H9 (cell line): ENCODE measurements at regions not wholly inside any gene's neighbourhood (a gene's known extent, or its start where the extent isn't known, plus 50 kb on each side); places are given as distances from the start of the nearest gene placed in this dataset.

Source experiments
- DNase-seq: peaks from one replicate; pipeline ENCODE4 v3.0.0-alpha.2; 2017
- H2AFZ ChIP-seq: one replicate; pipeline ENCODE4 v1.6.1; 2013; ENCODE audit warnings: mild to moderate bottlenecking, low read length, control low read depth, moderate library complexity
- H2AK5ac ChIP-seq: 2 replicates; pipeline ENCODE4 v1.6.1; 2013; ENCODE audit warnings: low read length, control low read depth, mixed read lengths; ENCODE audit not compliant: insufficient read length
- H2BK120ac ChIP-seq: one replicate; pipeline ENCODE4 v1.6.1; 2013; ENCODE audit warnings: low read depth, mild to moderate bottlenecking, low read length, control low read depth, inconsistent platforms; ENCODE audit not compliant: poor library complexity, severe bottlenecking
- H2BK12ac ChIP-seq: 2 replicates; pipeline ENCODE4 v1.6.1; 2013; ENCODE audit warnings: low read length, control low read depth, mixed read lengths, low read depth; ENCODE audit not compliant: insufficient read length
- H2BK15ac ChIP-seq: 2 replicates; pipeline ENCODE4 v1.6.1; 2013; ENCODE audit warnings: low read depth, low read length, control low read depth
- H2BK20ac ChIP-seq: one replicate; pipeline ENCODE4 v1.6.1; 2013; ENCODE audit warnings: low read depth, mild to moderate bottlenecking, low read length, control low read depth, inconsistent platforms; ENCODE audit not compliant: poor library complexity, severe bottlenecking
- H2BK5ac ChIP-seq: 2 replicates; pipeline ENCODE4 v1.6.1; 2013; ENCODE audit warnings: low read length, control low read depth, mixed read lengths; ENCODE audit not compliant: insufficient read length
- H3K14ac ChIP-seq: 2 replicates; pipeline ENCODE4 v1.6.1; 2013; ENCODE audit warnings: low read length, control low read depth; ENCODE audit not compliant: insufficient read depth
- H3K18ac ChIP-seq: 2 replicates; pipeline ENCODE4 v1.6.1; 2013; ENCODE audit warnings: low read depth, mild to moderate bottlenecking, mixed read lengths, low read length, control low read depth; ENCODE audit not compliant: insufficient read length
- H3K23ac ChIP-seq: 2 replicates; pipeline ENCODE4 v1.6.1; 2013; ENCODE audit warnings: low read length, control low read depth, mixed read lengths, low read depth; ENCODE audit not compliant: insufficient read length
- H3K23me2 ChIP-seq: 2 replicates; pipeline ENCODE4 v1.6.1; 2013; ENCODE audit warnings: low read depth, mild to moderate bottlenecking, mixed read lengths, low read length, control low read depth; ENCODE audit not compliant: insufficient read length, poor library complexity, severe bottlenecking
- H3K27ac ChIP-seq: 2 replicates; pipeline ENCODE4 v1.5.1; 2013; ENCODE audit warnings: low read length, control low read depth, mixed read lengths, low read depth; ENCODE audit not compliant: insufficient read length
- H3K27me3 ChIP-seq: 2 replicates; pipeline ENCODE4 v1.6.1; 2013; ENCODE audit warnings: low read length, control low read depth, inconsistent platforms; ENCODE audit not compliant: insufficient read depth
- H3K4ac ChIP-seq: 2 replicates; pipeline ENCODE4 v1.6.1; 2013; ENCODE audit warnings: low read depth, mild to moderate bottlenecking, control low read depth, inconsistent platforms, low read length, moderate library complexity
- H3K4me1 ChIP-seq: 2 replicates; pipeline ENCODE4 v1.6.1; 2013; ENCODE audit warnings: low read length, control low read depth, inconsistent platforms; ENCODE audit not compliant: insufficient read depth
- H3K4me2 ChIP-seq: 2 replicates; pipeline ENCODE4 v1.6.1; 2013; ENCODE audit warnings: low read length, control low read depth, mixed read lengths; ENCODE audit not compliant: insufficient read length, insufficient read depth
- H3K56ac ChIP-seq: 2 replicates; pipeline ENCODE4 v1.6.1; 2013; ENCODE audit warnings: low read depth, mild to moderate bottlenecking, mixed read lengths, low read length, control low read depth; ENCODE audit not compliant: insufficient read length
- H3K79me1 ChIP-seq: 2 replicates; pipeline ENCODE4 v1.6.1; 2013; ENCODE audit warnings: low read depth, mild to moderate bottlenecking, moderate library complexity, low read length, control low read depth, inconsistent platforms; ENCODE audit not compliant: insufficient read depth, poor library complexity, severe bottlenecking
- H3K79me2 ChIP-seq: 2 replicates; pipeline ENCODE4 v1.6.1; 2013; ENCODE audit warnings: low read length, control low read depth, inconsistent platforms; ENCODE audit not compliant: insufficient read depth
- H3K9ac ChIP-seq: 2 replicates; pipeline ENCODE4 v1.6.1; 2013; ENCODE audit warnings: low read length, control low read depth, mixed read lengths; ENCODE audit not compliant: insufficient read length; ENCODE audit errors: extremely low read depth
- H3K9me3 ChIP-seq: one replicate; pipeline ENCODE4 v1.6.1; 2013; ENCODE audit warnings: low read depth, low read length, inconsistent platforms; ENCODE audit not compliant: control insufficient read depth
- H3T11ph ChIP-seq: one replicate; pipeline ENCODE4 v1.6.1; 2013; ENCODE audit warnings: mild to moderate bottlenecking, low read length, control low read depth, inconsistent platforms
- H4K20me1 ChIP-seq: one replicate; pipeline ENCODE4 v1.6.1; 2013; ENCODE audit not compliant: control insufficient read depth, insufficient read length, insufficient read depth
- H4K5ac ChIP-seq: 2 replicates; pipeline ENCODE4 v1.6.1; 2013; ENCODE audit warnings: low read depth, mild to moderate bottlenecking, mixed read lengths, low read length, control low read depth; ENCODE audit not compliant: insufficient read length
- H4K8ac ChIP-seq: replicated peaks from 2 replicates; pipeline ENCODE4 v1.6.1; 2013; ENCODE audit warnings: low read length, control low read depth, mixed read lengths, low read depth; ENCODE audit not compliant: insufficient read length
- H4K91ac ChIP-seq: 2 replicates; pipeline ENCODE4 v1.6.1; 2013; ENCODE audit warnings: low read depth, mild to moderate bottlenecking, moderate library complexity, mixed read lengths, low read length, control low read depth; ENCODE audit not compliant: insufficient read length
- H3K27ac Mint-ChIP-seq, 3 experiments: 2 replicates in 2 of 3; 3 replicates in 1 of 3; pipeline ENCODE4 v1.8.0; 2020 to 2021; ENCODE audit warnings: mixed read lengths in 3 of 3, mild to moderate bottlenecking in 1 of 3, moderate library complexity in 1 of 3
- H3K27me3 Mint-ChIP-seq: 2 replicates; pipeline ENCODE4 v1.8.0; 2021; ENCODE audit warnings: low read depth, mild to moderate bottlenecking, moderate library complexity, mixed read lengths
- H3K36me3 Mint-ChIP-seq, 3 experiments: 2 replicates in 2 of 3; 3 replicates in 1 of 3; pipeline ENCODE4 v1.8.0; 2020 to 2021; ENCODE audit warnings: low read depth in 3 of 3, mixed read lengths in 3 of 3; ENCODE audit not compliant: insufficient read depth in 1 of 3
- H3K4me1 Mint-ChIP-seq, 2 experiments: 2 replicates each; pipeline ENCODE4 v1.8.0; 2020; ENCODE audit warnings: mixed read lengths in 2 of 2
- H3K4me3 Mint-ChIP-seq, 2 experiments: 2 replicates in 1 of 2; 3 replicates in 1 of 2; pipeline ENCODE4 v1.8.0; 2020 to 2021; ENCODE audit warnings: mild to moderate bottlenecking in 2 of 2, mixed read lengths in 2 of 2, moderate library complexity in 1 of 2
- H3K9me3 Mint-ChIP-seq, 2 experiments: 2 replicates in 1 of 2; 3 replicates in 1 of 2; pipeline ENCODE4 v1.8.0; 2020; ENCODE audit warnings: mild to moderate bottlenecking in 2 of 2, mixed read lengths in 2 of 2, moderate library complexity in 1 of 2
- WGBS: extraction: QIAGEN DNeasy Blood & Tissue Kit; methylation state at CpG from one replicate; pipeline ENCODE4 v1.1.7; 2013; ENCODE audit warnings: missing lambda C conversion rate, low lambda C conversion rate, mixed read lengths; ENCODE audit not compliant: insufficient read length; ENCODE audit errors: extremely low coverage; 5-methylcytosine and 5-hydroxymethylcytosine counted together
- TF ChIP-seq, protein P1 (sequence below): fragments of 200-600 bp; sonication (generic); conservative IDR thresholded peaks from 3 replicates; pipeline ENCODE4 v1.8.0; 2021; ENCODE audit warnings: antibody characterized with exemption, mild to moderate bottlenecking

DNA sequence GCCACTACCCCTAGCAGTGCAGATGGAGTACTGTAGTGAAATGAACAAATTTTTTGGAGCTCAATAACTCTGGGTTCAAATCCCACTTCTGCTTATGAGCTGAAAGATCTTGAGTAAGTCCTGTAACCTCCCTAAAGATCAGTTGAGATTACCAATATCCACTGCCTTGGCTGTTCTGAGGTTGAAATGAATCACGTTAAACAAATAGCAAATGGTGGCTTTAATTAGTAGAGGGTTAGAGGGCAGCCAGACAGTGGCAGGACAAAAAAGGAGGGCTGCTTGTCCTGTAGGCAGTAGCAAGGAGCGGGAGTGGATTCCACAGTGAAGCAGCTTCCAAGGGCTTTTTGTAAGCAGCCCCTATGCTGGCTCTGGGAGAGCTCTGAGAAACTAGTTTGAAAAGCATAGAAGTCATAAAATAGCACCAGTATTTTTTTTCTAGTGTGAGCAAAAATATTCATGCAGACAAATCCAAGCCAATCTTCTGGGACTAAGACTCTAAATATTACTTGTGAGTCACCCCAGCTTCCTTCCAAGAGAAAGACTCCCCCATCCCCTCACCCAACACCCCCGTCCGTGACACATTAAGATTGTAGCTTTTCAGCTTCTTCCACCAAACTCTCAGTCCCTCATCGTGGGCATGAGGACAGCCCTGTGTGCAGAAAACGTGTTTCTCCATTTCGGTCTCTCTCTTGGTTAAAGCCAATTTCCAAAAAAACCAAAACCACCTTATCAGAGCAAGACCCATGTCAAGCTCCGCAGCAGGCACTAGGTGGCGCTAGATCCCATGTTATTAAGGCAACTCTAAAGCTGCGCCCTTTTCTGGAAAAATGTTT lies 123.5 kb upstream of the LGALSL start:
- Histone ChIP-seq H3K4me1 (peaks cover 9% of the 10 kb centered on the region; the same call in 1 of the 2 replicates), H2BK12ac (no peak overlapping the region), H3K56ac (no peak overlapping the region), H2BK120ac (no peak overlapping the region), H3K18ac (no peak overlapping the region), H3T11ph (no peak overlapping the region), H2BK5ac (no peak overlapping the region), H3K27ac (no peak overlapping the region), H3K79me2 (no peaks in the 10 kb centered on the region), H4K91ac (no peak overlapping the region), H3K4me2 (peak overlapping the region; percentile 6), H3K14ac (no peak overlapping the region), H2AK5ac (no peak overlapping the region), H2BK20ac (no peak overlapping the region), H2AFZ (no peak overlapping the region), H3K9me3 (no peaks in the 10 kb centered on the region), H3K23ac (no peak overlapping the region), H3K79me1 (no peaks in the 10 kb centered on the region), H4K5ac (no peak overlapping the region), H4K8ac (no peak overlapping the region), H3K9ac (no peak overlapping the region), H3K23me2 (no peaks in the 10 kb centered on the region), H3K27me3 (no peaks in the 10 kb centered on the region), H4K20me1 (no peaks in the 10 kb centered on the region), H2BK15ac (no peak overlapping the region), H3K4ac (no peak overlapping the region)
- Mint-ChIP-seq H3K27ac (peak overlapping the region in 2 of 3 experiments; percentile 73 to 92; a peak in 6 of 7 replicates), H3K4me3 (peak overlapping the region in 1 of 2 experiments; percentile 19; a peak in 4 of 5 replicates), H3K4me1 (peaks cover 51 to 59% of the 10 kb centered on the region in 2 experiments), H3K9me3 (no peaks in the 10 kb centered on the region), H3K36me3 (no peaks in the 10 kb centered on the region), H3K27me3 (peaks cover 2% of the 10 kb centered on the region)
- TF ChIP-seq, protein P1, sequence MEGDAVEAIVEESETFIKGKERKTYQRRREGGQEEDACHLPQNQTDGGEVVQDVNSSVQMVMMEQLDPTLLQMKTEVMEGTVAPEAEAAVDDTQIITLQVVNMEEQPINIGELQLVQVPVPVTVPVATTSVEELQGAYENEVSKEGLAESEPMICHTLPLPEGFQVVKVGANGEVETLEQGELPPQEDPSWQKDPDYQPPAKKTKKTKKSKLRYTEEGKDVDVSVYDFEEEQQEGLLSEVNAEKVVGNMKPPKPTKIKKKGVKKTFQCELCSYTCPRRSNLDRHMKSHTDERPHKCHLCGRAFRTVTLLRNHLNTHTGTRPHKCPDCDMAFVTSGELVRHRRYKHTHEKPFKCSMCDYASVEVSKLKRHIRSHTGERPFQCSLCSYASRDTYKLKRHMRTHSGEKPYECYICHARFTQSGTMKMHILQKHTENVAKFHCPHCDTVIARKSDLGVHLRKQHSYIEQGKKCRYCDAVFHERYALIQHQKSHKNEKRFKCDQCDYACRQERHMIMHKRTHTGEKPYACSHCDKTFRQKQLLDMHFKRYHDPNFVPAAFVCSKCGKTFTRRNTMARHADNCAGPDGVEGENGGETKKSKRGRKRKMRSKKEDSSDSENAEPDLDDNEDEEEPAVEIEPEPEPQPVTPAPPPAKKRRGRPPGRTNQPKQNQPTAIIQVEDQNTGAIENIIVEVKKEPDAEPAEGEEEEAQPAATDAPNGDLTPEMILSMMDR, result peak; percentile 95
- DNase-seq, result peak; percentile 81
- WGBS, result no CpG with 5 or more reads among the region's 10 CpGs
